Bone marrow (tissue), 2 donors: ENCODE measurements at regions not wholly inside any gene's neighbourhood (a gene's known extent, or its start where the extent isn't known, plus 50 kb on each side); places are given as distances from the start of the nearest gene placed in this dataset.
A peak's percentile ranks its signal among the peaks of the same experiment; 100 is the strongest.

Experiments
- DNase-seq, 2 donors: peaks; one replicate each; lab custom pipeline; 2025; lab: John Stamatoyannopoulos, UW

DNA sequence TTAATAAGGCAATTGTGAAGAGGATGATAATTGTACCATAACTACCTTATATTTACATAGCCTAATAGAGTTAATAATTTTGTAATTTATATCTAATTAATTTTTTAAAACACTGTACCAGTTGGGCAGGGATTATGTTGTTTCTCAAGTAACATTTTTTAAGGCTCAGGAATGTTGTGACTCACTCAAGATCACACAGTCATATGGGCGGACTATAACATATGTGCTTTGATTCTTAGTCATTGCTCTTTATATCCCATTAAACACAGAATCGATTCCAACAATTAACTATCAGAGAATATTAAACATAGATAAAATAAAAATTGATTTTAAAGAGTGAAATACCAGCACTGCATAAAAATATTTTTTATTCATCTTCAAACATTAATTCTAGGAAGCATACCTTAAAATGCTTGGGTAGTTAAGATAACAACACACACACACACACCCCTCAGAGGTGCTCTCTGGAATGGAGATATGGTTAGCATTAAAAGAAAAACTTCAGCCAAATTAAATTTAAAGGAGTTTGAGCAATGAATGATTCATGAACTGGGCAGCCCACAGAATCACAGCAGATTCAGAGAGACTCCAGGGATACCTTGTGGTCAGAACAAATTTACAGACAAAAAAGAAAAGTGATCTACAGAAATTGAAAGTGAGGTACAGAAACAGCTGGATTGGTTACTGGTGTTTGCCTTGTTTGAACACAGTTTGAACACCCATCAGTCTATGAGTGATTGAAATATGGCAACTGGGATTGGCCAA is 869.4 kb upstream of the ID2 start:
- DNase-seq, result no peak

DNA sequence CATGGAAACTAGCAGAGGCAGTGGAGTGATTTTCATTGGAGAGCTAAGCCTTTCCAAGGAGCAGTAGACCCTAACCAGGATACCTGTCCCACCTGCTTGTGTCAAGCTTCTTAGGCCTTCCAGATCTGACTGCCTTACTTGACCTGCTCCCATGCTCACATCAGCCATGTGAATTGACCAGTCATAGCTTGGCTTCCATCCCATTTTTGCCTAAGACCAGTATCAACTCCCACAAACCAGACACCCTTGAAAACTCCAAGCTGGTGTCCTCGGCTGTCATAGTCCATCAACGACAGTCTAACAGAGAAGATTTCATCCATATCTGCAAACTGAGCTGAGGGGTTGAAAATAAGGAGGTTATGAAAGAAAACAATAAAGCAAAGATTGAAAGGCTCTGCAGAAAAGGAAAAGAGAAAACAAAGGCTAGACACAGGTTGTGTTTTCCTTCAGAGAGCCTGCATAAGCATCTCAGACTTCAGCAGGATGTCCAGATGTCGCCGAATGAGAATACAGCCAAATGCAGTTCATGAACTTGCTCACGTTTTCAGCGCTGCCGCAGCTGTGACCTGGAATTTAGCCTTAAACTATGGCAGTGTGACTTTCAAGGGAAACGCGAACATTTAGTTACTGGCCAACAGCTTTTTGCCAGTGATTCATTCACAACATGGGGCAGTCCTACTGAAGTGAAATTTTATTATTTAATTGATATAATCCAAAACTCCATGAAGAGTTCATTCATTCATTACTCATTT is 868.1 kb upstream of the ID2 start:
- no peak for DNase-seq

DNA sequence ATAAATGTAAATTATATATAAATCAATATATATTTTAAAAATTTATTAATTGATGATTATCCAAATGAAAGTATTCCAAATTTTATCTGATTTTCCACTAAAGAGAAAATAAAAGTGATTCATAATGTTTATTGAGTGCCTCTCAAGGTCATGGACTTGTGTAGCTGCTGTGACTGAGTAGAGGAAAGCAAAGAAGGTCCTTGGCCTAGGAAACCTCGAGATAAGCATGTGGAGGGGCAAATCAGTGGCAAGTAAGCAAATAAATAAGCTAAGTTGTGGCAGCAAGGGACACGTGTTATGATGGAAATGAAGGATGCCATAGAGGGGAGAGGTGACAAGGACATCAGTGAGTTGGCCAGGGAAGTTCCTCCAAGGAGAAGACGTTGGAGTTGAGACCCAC is 866.1 kb upstream of the ID2 start:
- no peak for DNase-seq

DNA sequence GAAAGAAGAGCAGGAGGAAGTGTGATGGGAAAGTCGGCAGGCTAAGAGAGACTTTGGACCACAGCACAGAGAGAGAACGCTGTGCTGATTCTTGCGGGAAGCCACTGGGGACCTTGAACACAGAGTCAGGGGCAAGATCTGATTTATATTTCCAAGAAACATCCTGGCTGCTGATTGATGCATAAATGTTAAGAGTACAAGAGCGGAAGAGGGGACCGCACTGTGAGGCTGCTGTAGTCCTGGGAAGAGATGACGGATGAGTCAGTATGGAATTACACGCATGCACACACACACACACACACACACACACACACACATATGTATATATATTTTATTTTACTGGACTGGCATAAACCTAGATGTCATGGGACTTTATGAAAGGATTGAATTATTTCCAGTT is 865.6 kb upstream of the ID2 start:
- DNase-seq, result no peak

DNA sequence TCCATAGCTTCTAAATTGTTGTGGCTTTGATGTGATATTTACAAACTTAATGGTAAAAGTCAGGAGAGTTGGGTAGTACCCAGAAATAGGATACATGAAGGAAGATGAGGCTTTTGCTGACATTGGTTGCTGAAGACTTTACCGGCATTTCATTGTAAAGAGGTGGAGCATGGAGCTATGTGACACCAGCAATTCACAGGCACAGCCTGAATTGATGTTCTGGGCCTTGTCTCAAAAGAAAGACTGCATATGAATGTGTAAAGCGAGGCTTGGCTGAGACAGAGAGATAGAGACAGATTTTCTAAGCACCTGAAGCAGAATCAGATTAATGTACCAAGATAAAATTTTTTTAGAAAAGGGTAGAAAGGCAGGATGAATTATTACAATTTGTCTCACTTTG is 864.9 kb upstream of the ID2 start:
- no peak for DNase-seq

DNA sequence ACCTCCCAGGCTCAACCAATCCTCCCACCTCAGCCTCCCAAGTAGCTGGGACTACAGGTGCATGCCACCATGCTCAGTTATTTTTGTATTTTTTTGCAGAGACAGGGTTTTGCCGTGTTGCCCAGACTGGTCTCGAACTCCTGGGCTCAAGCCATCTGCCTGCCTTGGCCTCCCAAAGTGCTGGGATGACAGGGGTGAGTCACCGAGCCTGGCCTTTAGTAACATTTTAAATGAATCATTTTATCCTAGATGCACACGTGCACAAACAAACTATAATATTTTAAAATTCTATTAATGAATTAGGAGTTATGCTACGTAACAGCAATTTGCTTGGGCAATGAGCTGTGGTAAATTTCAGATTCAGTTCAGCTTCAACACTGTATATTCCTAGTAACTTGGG is 862.5 kb upstream of the ID2 start:
- no peak for DNase-seq

DNA sequence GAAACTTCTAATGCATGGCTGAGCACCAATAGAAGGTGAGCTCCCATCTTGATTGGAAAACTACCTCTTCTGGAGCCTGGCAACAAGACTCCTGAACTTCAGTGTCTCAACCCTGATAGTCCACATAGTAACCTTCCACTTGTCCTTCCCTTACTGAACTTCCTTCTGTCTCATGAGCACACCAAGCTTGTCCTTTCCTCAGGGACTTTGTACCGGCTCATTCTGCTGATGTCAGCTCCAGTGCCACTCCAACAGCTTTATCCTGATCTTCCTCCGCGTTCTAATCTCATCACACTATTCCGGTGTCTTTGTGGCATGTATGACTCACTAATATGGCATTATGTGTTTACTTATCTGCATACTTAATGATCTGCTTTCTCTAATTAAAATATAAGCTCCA is 862.0 kb upstream of the ID2 start:
- DNase-seq, result no peak

DNA sequence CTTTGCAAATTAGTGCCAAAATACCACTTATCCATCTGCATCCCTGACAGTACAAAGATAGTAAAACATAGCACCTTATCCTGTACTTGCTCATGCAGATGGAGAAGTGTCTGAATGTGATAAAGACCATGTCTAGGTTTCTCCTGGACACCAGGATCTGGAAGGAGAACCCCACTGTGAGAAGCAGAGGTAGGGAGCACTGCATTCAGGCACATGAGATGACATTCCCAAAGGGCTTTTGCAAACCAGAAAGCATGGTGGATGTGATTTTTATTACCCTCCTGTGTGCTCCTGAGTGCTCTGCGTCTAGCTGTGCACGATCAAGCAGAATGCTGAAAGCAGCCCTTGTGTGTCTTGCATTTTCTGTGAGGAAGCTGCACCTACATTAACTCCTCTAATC is 857.6 kb upstream of the ID2 start:
- DNase-seq, result no peak

DNA sequence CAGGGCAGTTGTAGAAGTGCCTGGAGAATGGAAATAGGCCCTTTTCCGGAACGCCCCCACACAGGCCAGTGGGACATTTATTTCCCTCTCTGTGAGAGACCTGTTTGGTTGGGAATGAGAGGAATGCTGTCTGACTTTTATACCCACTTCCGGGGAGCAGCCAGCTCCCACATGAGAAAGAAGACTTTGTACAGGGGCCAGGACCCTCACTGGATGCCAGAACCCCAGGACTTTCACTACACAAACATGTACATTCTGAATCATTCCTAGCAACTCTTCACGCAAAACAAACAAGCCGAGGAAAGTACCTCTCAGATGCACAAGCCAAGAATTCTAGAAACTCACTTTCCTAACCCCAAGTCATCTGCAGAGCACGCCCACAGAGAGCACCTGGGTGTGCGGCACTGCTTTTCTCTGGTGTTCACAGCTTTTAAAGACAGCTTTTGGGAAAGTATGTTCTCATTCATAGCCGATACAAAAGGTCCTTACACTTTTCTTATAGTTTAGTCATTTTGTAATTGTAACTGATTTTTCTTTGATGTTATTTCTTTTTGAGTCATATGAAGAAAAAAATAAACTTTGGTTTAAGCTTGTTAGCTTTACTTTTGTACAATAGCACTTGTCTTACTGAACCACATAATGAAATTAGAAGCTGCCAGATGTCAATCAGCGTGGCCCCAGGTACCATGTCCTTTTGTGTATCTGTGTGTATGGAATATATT is 856.1 kb upstream of the ID2 start:
- DNase-seq, result no peak

DNA sequence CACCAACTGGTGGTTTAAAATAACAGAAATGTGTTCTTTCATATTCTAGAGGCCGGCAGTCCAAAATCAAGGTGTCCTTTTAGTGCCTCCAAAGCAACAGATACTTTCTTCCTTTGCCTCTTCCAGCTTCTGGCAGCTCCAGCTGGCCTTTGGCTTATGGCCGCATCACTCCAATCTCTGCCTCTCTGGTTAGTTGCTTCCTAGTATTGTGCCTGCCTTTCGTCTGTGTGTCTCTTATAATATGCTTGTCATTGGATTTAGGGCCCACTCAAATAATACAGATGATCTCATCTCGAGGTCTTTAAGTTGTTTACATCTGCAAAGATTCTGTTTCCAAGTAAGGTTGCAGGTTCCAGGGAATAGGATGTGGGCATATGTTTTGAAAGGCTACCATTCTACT is 855.2 kb upstream of the ID2 start:
- DNase-seq, result no peak

DNA sequence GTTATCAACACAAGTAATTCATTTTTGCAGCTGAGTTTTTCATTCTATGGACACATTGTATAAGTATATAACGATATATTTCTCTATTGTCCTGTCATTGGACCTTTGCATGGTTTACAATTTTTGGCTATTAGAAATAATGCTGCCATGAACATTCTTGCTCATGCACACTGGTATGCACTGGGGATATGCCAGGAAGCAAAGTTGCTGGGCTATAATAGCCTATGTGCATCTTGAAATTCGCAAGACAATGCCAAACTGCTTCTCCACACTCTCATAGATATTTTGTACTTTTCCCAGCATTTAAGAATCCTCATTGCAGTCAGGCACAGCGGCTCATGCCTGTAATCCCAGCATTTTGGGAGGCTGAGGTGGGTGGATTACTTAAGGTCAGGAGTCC is 852.6 kb upstream of the ID2 start:
- DNase-seq, result no peak

DNA sequence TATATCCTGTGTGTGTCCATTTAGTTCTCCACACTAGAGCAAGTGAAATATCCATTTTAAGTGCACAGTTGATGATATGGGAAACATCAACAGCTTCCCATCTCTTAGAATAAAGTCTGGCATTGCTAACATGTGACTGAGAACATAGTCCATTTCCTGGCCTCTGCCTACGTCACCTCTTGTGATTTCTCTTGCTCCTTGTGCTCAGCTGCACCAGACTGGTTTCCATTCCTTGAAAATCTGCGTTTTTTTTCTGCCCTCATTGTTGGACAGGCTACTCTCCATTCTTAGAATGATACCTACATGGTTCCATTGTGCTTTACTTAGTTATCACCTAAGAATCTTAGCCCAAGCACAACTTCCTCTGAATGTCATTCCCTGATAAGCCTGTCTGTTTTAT is 851.2 kb upstream of the ID2 start:
- no peak for DNase-seq

DNA sequence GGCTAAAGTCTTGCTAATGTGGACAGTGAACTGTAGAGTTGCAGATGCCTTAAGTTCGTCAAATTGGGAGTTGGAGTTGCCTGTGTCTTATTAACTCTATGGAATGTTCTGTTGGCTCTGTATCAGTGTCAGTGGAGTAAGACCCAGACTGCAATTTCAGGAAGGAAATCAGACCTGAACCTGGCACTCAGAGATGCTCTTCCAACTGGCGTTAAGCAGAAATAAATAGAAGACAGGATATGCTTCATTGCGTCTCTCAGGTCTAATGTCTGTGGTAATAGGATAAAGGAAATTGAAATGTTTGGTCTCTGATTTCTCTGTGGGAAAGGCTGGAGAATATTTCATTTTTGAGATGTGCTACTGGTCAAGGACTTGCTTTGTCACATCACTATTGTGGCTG is 846.7 kb upstream of the ID2 start:
- DNase-seq, result no peak

DNA sequence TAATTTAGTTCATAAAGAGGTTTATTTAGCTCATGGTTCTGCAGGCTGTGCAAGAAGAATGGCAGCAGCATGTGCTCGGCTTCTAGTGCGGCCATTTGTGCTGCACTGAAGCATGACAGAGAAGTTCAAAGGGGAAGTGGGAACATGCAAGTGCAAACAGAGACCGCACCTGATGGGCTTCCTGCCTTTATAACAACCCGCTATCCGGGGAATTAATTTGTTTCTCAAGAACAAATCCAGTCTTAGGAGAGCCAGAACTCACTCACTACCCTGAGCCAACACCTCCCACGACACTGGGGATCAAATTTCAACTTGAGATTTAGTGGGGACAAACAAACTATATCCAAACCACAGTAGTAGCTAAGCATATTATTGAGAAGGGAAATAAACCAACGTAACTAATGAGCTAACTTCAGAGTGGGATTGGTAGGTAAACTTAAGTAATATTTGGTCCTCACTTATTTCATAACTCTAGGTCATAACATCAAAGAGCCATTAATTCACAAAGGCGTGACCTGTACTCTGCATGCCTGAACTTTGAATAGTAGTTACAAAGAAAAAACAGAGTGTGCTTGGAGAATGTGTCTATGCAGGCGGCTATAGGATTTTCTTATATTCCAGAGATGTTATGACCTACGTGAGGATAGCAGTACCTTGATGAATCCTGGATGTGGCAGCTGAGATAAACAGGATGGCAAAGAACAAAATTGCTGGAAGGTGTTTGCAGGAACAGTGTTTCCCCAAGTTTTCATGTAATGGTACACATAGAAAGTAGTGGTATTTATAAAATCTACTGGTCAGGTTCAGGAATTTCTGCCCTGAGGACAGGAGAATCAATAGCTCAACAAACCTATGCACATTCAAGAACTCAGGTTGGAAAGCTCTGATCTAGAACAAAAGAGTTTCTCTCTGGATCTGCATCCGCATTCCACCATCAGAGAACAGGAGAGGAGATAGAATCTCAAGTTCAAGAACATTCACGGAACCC is 845.9 kb upstream of the ID2 start:
- DNase-seq, result peak in 1 of 2 donors; percentile 2

DNA sequence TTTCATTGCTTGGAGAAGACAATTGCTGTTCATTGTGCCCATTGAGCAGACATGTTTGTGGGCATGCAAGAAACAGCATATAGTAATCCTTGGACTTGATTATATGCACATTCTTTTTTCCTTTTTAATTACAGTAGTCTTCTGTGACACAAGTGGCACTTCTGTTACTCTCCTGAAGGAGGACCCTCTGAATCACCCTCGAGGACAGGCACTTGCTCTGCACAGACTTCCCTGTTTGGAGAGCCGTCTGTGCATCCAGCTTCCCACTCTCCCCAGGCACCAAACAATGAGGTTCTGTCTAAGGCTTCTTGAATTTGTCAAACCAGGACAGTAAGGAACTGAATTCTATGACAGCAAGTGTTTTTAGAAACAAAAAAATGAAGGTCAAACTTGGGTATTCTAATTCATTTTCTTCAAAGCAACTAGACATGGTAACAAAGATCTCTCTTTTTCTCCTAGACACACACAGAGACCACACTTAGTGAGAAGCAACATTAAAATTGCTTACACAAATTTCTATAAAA is 844.6 kb upstream of the ID2 start:
- peak in 1 of 2 donors; percentile 5 for DNase-seq

DNA sequence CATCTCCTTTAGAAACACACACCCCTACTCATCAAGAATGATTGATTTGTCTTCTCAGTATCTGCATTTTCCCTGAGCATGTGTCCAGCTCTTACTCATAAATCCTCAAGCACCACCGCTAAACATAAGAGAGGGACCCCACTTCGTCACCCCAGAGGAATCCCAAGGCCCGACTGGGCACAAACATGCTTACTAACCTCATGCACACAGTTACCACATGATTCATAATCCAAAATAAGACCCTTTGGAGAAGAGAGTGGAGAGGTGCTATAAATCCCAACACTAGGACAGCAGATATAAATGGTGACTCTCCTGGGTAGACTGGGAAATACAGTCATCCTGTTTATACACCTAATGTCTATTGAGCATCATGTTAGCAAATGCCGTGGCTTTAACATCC is 843.2 kb upstream of the ID2 start:
- DNase-seq, result no peak

DNA sequence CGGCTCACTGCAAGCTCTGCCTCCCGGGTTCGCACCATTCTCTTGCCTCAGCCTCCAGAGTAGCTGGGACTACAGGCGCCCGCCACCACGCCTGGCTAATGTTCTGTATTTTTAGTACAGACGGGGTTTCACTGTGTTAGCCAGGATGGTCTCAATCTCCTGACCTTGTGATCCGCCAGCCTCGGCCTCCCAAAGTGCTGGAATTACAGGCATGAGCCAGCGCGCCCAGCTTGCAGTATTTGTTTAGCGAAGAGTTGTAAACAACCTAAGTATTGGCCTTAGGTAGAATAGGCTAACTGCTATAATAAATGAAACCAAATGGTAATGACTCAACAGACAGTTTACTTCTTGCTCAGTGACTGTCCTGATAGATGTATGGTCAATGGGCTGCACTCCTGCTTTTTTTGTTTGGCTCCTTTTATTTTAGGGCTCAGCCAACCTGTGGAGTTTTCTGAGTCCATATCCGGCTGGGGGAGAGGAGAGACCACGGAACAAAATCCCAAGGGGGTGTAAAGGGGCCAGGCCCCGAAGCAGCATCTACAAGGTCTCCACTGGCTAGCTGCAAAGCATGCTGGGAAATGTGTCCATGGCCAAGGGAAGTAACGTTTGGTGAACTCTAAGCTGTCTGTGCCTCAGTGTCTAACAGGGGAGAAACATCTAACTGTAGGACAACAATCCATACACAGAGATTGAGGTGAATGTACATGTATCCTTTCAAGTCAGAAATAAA is 841.0 kb upstream of the ID2 start:
- no peak for DNase-seq

DNA sequence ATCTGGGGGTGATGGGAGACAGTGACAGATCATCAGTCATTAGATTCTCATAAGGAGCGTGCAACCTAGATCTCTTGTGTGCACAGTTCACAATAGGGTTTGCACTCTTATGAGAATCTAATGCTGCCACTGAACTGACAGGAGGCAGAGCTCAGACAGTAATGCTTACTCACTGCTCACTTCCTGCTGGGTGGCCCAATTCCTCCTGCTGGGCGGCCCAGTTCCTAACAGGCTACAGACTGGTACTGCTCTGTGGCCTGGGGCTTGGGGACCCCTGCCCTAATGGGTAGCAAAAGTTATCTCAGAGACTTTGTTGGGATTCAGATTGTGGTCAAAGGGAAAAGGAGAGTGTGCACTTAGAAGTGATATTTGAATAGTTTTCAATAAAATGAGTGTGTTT is 840.1 kb upstream of the ID2 start:
- DNase-seq, result no peak

DNA sequence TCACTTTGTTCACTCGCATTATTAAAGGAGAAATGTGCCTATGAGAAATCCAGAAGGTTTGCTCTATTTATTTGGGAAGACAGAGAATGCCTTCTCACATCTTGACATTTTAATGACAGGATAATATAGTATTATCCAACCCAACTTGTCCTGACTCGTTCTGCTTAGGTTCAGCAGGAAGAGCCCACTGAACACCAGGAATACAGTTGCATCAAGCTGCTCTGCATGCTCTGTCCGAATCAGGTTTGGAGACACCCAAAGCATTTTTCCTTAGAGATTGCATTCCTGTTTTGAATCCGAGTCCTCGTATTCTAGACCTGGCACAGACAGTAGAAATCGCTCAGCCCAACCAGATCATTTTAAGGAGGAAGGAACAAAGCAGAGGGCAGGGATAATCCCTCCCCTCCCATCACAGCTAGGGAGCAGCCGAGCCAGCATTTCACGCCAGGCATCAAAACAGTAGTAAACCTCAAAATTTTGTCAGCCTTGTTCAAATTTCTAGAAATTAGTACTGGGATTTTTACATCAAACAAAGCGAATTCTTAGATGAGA is 837.4 kb upstream of the ID2 start:
- DNase-seq, result no peak

DNA sequence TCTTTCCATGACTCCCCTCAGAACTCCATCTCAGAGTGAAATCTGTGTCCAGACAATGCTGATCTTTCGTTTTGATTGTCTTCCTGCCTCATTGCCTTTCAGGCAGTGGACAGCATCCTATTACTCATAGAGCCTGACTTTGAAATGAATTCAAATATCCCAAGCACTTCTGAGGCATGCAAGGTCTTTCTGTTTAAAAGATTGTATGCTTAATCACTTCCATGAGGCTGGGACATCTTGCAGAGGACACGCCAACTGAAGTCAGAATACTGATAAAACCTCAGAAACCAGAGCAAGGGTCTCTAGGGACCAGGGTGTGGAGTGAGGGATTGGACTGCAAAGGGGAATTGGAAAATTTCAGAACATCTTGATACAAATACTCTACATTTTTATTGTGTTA is 836.5 kb upstream of the ID2 start:
- DNase-seq, result no peak

DNA sequence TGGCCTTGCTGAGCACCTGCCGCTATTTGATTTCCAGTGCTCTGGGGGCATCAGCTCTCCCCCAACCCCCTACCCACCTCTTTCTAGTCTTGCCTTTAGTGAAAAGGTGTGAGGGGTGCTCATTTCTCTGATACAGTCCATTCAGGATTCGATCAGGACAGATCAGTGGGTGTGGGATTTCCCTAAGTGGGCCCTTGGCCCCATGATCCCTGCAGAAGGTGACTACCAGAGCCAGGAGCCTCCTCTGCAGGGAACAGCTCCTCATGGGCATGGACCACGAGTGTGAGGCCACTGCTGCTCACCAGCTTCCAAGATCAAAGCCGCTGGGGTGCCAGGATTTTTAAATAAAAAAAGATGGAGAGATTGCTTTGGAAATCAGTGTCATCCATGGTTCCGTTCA is 835.2 kb upstream of the ID2 start:
- no peak for DNase-seq
